ENCODE measurements at regions not wholly inside any gene's neighbourhood (a gene's known extent, or its start where the extent isn't known, plus 50 kb on each side); places are given as distances from the start of the nearest gene placed in this dataset.

DNA sequence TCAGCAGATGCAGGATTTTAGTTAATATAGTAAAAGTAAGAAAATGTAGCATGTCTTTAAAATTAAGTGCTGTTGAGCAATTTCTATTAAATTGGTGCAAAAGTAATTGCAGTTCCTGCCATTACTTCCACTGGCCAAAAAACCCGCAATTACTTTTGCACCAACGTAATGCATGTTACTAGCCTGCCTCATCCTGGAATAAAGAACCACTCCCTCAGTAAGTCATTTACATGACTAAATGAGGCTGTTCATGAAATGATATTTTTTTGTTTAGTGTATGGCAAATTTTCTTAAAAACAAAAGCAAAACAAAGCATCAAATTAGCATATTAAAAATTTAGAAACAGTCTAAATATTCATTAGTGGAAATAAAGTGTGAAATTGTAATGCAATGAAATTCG is 180.4 kb downstream of the DIPK2A start (continued):
- TF ChIP-seq ZNF462 (CRISPR knock-in tag; IDR thresholded peaks at IDR 0.05) (no peak), CREB1 (CRISPR knock-in tag; IDR thresholded peaks at IDR 0.05; ENCODE audit: low read depth) (no peak), ZNF331 (CRISPR knock-in tag; IDR thresholded peaks at IDR 0.05; ENCODE audit: low read depth) (no peak)

DNA sequence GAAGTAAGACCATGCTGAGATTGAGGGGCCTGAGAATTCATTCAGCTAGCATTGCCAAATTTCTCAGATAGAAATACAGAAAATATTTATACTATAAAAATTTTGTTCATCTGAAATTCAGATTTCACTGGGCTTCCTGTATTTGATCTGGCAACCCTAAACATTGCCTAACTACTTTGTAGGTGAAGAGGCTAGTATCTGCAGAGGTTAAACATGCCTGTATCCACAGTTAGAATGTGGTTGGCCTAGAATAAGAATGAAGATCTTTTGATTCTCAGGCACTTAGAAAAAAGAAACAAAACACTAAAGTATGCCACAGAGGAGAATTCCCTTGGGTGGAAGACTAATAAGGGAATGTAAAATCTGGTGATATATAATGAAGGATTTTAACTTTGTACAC is 189.0 kb downstream of the DIPK2A start:
- Mint-ChIP-seq H3K9me3 (peaks cover 9% of the 10 kb centered on the region), H3K4me3 (no peak overlapping the region), H3K36me3 (ENCODE audit: low read depth) (peaks cover 7% of the 10 kb centered on the region; the same call in 2 of the 3 replicates), H3K27me3 (ENCODE audit: insufficient read depth, low read depth, poor library complexity) (peaks cover 2% of the 10 kb centered on the region), H3K27ac (no peak overlapping the region), H3K4me1 (no peaks in the 10 kb centered on the region)
- Histone ChIP-seq H2AFZ (no peak overlapping the region), H3K9me2 (ENCODE audit: insufficient read depth) (peaks cover 6% of the 10 kb centered on the region; the same call in 1 of the 2 replicates), H3F3A (replicated peaks; ENCODE audit: low read depth) (no peaks in the 10 kb centered on the region), H3K27me3 (ENCODE audit: insufficient read depth) (no peaks in the 10 kb centered on the region), H3K4me1 (ENCODE audit: insufficient read depth) (no peaks in the 10 kb centered on the region), H3K4me2 (no peak overlapping the region), H3K36me3 (ENCODE audit: insufficient read depth) (no peaks in the 10 kb centered on the region), H4K20me1 (replicated peaks; ENCODE audit: insufficient read depth) (no peaks in the 10 kb centered on the region), H3K27ac (ENCODE audit: low read depth) (no peak overlapping the region), H3K4me3 (no peak overlapping the region), H3K79me2 (replicated peaks; ENCODE audit: insufficient read depth) (no peaks in the 10 kb centered on the region)
- DNase-seq (ENCODE audit: low spot score) (no peak), ATAC-seq (no peak)
- no peak for TF ChIP-seq EZH2 (IDR thresholded peaks at IDR 0.05; ENCODE audit: low read depth, unreplicated experiment)
- no peak for TF ChIP-seq POLR2AphosphoS5 (IDR thresholded peaks at IDR 0.05; ENCODE audit: low read depth)
- no peak for TF ChIP-seq ZNF462 (CRISPR knock-in tag; IDR thresholded peaks at IDR 0.05)
- no peak for TF ChIP-seq ZNF114 (CRISPR knock-in tag; IDR thresholded peaks at IDR 0.05)
- TF ChIP-seq ETS1 (IDR thresholded peaks at IDR 0.05) = no peak
- no peak for TF ChIP-seq NANOG (IDR thresholded peaks at IDR 0.05; ENCODE audit: borderline replicate concordance)
- no peak for TF ChIP-seq EZH2phosphoT487 (IDR thresholded peaks at IDR 0.05; ENCODE audit: unreplicated experiment)
- no peak for TF ChIP-seq CREB1 (CRISPR knock-in tag; IDR thresholded peaks at IDR 0.05; ENCODE audit: low read depth)
- no peak for TF ChIP-seq JUNB (IDR thresholded peaks at IDR 0.05; ENCODE audit: unreplicated experiment)
